ENCODE measurements at regions not wholly inside any gene's neighbourhood (a gene's known extent, or its start where the extent isn't known, plus 50 kb on each side); places are given as distances from the start of the nearest gene placed in this dataset.

GRCh38 chr6:103280417-103280816 lies 1579.3 kb downstream of the HACE1 start:
- H3K9me3 ChIP-seq (ENCODE audit: low read length): no peaks in the 10 kb centered on the region
- H3K4me1 ChIP-seq (ENCODE audit: insufficient read depth, low read length, severe bottlenecking): no peaks in the 10 kb centered on the region
- no peak overlapping the region for H3K9ac ChIP-seq (ENCODE audit: low read length)
- no peaks in the 10 kb centered on the region for H3K36me3 ChIP-seq (ENCODE audit: insufficient read depth, low read length)
- no peak overlapping the region for H2AFZ ChIP-seq (ENCODE audit: low read length)
- no peaks in the 10 kb centered on the region for H4K20me1 ChIP-seq (ENCODE audit: insufficient read depth, low read length)
- no peaks in the 10 kb centered on the region for H3F3A ChIP-seq (ENCODE audit: insufficient read depth, low read length)
- no peak overlapping the region for H3K4me3 ChIP-seq (ENCODE audit: low read depth, low read length, poor library complexity, severe bottlenecking)
- no peaks in the 10 kb centered on the region for H3K27me3 ChIP-seq (ENCODE audit: insufficient read depth, low read length)
- no peaks in the 10 kb centered on the region for H3K79me2 ChIP-seq (ENCODE audit: insufficient read depth, low read length)
- no peak overlapping the region for H3K27ac ChIP-seq (ENCODE audit: low read depth, low read length, poor library complexity, severe bottlenecking)
- no peak overlapping the region for H3K4me2 ChIP-seq (ENCODE audit: low read length)
- TF ChIP-seq EZH2 (IDR thresholded peaks at IDR 0.05; ENCODE audit: borderline replicate concordance, low read length): no peak
- no peak for TF ChIP-seq CTCF (IDR thresholded peaks at IDR 0.05; ENCODE audit: low read length)
- no peaks in the 10 kb centered on the region for H3K9me2 ChIP-seq (ENCODE audit: low read depth, low read length)

GRCh38 chr6:103277936-103278335 lies 1581.8 kb downstream of the HACE1 start:
- Histone ChIP-seq H3K9me3 (ENCODE audit: low read length) (no peaks in the 10 kb centered on the region), H3K9ac (ENCODE audit: low read length) (no peak overlapping the region), H3K4me1 (ENCODE audit: insufficient read depth, low read length, severe bottlenecking) (no peaks in the 10 kb centered on the region), H3K27me3 (ENCODE audit: insufficient read depth, low read length) (no peaks in the 10 kb centered on the region), H3K9me2 (ENCODE audit: low read depth, low read length) (no peaks in the 10 kb centered on the region), H3K36me3 (ENCODE audit: insufficient read depth, low read length) (no peaks in the 10 kb centered on the region), H4K20me1 (ENCODE audit: insufficient read depth, low read length) (no peaks in the 10 kb centered on the region), H3K4me2 (ENCODE audit: low read length) (no peak overlapping the region), H3K4me3 (ENCODE audit: low read depth, low read length, poor library complexity, severe bottlenecking) (no peak overlapping the region), H3F3A (ENCODE audit: insufficient read depth, low read length) (no peaks in the 10 kb centered on the region), H2AFZ (ENCODE audit: low read length) (no peak overlapping the region), H3K27ac (ENCODE audit: low read depth, low read length, poor library complexity, severe bottlenecking) (no peak overlapping the region), H3K79me2 (ENCODE audit: insufficient read depth, low read length) (no peaks in the 10 kb centered on the region)
- TF ChIP-seq EZH2 (IDR thresholded peaks at IDR 0.05; ENCODE audit: borderline replicate concordance, low read length): no peak
- TF ChIP-seq CTCF (IDR thresholded peaks at IDR 0.05; ENCODE audit: low read length): no peak

GRCh38 chr6:103273048-103273447 lies 1586.7 kb downstream of the HACE1 start:
- no peak overlapping the region for H3K4me3 ChIP-seq (ENCODE audit: low read depth, low read length, poor library complexity, severe bottlenecking)
- H3K4me1 ChIP-seq (ENCODE audit: insufficient read depth, low read length, severe bottlenecking): no peaks in the 10 kb centered on the region
- no peaks in the 10 kb centered on the region for H4K20me1 ChIP-seq (ENCODE audit: insufficient read depth, low read length)
- no peaks in the 10 kb centered on the region for H3F3A ChIP-seq (ENCODE audit: insufficient read depth, low read length)
- no peak overlapping the region for H3K9ac ChIP-seq (ENCODE audit: low read length)
- H3K4me2 ChIP-seq (ENCODE audit: low read length): no peak overlapping the region
- no peaks in the 10 kb centered on the region for H3K36me3 ChIP-seq (ENCODE audit: insufficient read depth, low read length)
- no peaks in the 10 kb centered on the region for H3K9me2 ChIP-seq (ENCODE audit: low read depth, low read length)
- H3K27me3 ChIP-seq (ENCODE audit: insufficient read depth, low read length): no peaks in the 10 kb centered on the region
- no peak overlapping the region for H3K27ac ChIP-seq (ENCODE audit: low read depth, low read length, poor library complexity, severe bottlenecking)
- no peaks in the 10 kb centered on the region for H3K9me3 ChIP-seq (ENCODE audit: low read length)
- TF ChIP-seq EZH2 (IDR thresholded peaks at IDR 0.05; ENCODE audit: borderline replicate concordance, low read length) (no peak), CTCF (IDR thresholded peaks at IDR 0.05; ENCODE audit: low read length) (peak; percentile 43; the same call in 1 of the 2 replicates)
- H3K79me2 ChIP-seq (ENCODE audit: insufficient read depth, low read length): no peaks in the 10 kb centered on the region
- H2AFZ ChIP-seq (ENCODE audit: low read length): no peak overlapping the region

Data from OCI-LY1 (cell line).